Right lobe of liver (tissue), 4 donors: ENCODE measurements at regions not wholly inside any gene's neighbourhood (a gene's known extent, or its start where the extent isn't known, plus 50 kb on each side); places are given as distances from the start of the nearest gene placed in this dataset.

Experiments used
- POLR2A ChIP-seq: fragments of 450-650 bp; IDR thresholded peaks from one replicate; pipeline ENCODE4 v1.6.1; 2017; ENCODE audit warnings: antibody characterized with exemption, mild to moderate bottlenecking
- TF ChIP-seq, protein P1 (sequence below), 4 donors: fragments of 200-600 bp in 3 of 4; fragments of 450-650 bp in 1 of 4; IDR thresholded peaks; one replicate each; pipeline versions ENCODE4 v1.5.1 to v1.8.0; 2016 to 2022; ENCODE audit warnings: antibody characterized with exemption in 4 of 4, mild to moderate bottlenecking in 2 of 4
- donor health status: DM: no; HTN: no; CAD: no.
- donor health status: DM: no; HTN: no; CAD: no.
- donor health status: DM: no; HTN: yes; CAD: no.

DNA sequence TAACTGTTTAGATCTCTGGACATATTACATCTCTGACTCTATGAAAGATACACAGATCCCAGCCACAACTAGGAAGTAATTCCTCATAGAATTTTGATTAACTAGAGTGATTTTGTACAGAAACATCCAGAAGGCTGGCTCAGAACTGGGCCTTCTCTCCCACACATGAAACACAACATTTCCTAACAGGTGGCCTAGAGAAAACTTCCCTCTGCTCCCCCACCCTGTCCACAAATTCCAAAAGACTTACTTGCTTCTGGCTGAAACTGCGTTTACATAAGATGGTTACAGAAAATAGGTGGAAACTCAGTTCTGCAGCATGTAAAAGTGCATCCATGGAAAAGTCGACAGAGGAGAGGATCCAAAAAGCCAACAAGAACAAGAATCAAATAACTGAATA lies 132.9 kb downstream of the FZD1 start:
- TF ChIP-seq, protein P1, sequence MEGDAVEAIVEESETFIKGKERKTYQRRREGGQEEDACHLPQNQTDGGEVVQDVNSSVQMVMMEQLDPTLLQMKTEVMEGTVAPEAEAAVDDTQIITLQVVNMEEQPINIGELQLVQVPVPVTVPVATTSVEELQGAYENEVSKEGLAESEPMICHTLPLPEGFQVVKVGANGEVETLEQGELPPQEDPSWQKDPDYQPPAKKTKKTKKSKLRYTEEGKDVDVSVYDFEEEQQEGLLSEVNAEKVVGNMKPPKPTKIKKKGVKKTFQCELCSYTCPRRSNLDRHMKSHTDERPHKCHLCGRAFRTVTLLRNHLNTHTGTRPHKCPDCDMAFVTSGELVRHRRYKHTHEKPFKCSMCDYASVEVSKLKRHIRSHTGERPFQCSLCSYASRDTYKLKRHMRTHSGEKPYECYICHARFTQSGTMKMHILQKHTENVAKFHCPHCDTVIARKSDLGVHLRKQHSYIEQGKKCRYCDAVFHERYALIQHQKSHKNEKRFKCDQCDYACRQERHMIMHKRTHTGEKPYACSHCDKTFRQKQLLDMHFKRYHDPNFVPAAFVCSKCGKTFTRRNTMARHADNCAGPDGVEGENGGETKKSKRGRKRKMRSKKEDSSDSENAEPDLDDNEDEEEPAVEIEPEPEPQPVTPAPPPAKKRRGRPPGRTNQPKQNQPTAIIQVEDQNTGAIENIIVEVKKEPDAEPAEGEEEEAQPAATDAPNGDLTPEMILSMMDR (IDR thresholded peaks at IDR 0.05) = no peak
- TF ChIP-seq POLR2A = no peak
